HG03575 (cell line): ENCODE measurements at regions not wholly inside any gene's neighbourhood (a gene's known extent, or its start where the extent isn't known, plus 50 kb on each side); places are given as distances from the start of the nearest gene placed in this dataset.

Experiments
- ATAC-seq: cut with Tn5 transposase; IDR thresholded peaks from one replicate; pipeline ENCODE4 v1.9.1; 2021; ENCODE audit not compliant: unreplicated experiment, insufficient number of reproducible peaks, low FRiP score; ENCODE audit errors: extremely low read depth

DNA sequence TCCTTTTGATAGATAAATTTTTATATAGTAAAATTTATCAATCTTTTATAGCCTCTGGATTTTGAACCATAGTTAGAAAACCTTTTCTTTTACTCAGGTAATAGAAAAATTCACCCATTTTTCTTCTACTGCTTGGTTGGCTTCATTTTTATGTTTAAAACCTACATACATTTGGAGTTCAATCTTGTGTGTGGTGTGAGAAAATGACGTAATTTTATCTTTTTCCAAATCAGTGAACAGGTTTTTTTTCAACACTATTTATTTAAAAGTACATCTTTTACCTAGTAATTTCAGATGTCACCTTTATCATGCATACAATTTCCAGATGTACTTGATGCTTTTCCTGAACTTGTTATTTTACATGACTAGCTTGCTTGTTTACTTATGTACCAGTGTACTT is 200.2 kb downstream of the TRIM36 start:
- ATAC-seq: no peak

DNA sequence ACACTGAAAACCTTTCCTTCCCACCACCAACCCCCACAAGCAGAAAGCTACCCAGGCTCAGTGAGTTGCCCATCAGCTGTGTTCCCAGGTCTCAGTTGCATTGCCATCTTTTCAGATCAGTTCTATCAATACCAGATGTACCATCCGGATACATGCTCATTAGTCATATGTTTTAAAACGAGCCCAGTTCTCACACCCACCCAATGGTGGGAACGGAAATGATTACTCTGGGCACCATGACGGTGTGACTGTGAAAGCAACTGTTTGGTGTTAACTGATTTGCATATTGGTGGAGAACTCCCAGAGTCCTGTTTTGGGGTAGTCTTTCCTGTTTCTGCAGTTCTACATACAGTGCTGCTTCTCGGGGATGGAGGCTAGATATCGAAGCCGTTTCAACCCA is 212.3 kb downstream of the TRIM36 start:
- peak; percentile 84 for ATAC-seq

GRCh38 chr5:114953565-114953964 is 216.1 kb downstream of the TRIM36 start:
- no peak for ATAC-seq

DNA sequence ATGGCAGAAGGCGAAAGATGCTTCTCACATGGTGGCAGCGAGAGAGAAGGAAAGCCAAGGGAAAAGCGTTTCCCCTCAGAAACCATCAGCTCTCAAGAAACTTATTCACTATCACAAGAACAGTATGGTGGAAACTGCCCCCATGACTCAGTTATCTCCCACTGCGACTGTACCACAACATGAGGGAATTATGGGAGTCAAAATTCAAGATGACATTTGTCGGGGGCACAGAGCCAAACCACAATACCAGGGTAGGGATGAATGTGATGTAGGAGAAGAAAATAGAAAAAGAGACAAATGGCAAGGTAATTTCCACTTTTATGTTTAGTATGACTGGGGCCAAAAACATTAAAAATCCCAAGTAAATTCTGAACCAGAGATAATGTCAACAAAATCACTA is 216.8 kb downstream of the TRIM36 start:
- no peak for ATAC-seq

GRCh38 chr5:114949756-114950155 is 220.0 kb downstream of the TRIM36 start:
- ATAC-seq: no peak

GRCh38 chr5:114948986-114949621 is 220.6 kb downstream of the TRIM36 start:
- ATAC-seq: no peak

DNA sequence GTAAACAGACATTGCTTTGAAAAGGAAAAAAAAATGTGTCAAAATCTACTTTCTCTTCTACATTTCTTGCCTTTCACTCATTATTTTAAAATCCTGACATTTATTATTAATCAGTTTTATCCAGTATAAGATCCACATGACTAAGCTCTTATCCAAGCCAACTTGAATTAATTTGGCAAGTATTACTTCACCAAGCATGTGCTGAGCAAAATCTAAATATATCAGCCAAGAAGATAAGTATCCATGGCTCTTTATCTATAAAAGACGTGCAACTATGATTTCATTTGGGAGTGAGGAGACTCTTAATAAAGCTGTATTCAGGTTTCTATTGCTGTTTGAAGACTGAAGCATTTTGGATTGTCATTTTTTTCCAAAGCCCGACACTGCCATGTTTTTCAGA is 221.3 kb downstream of the TRIM36 start:
- no peak for ATAC-seq

DNA sequence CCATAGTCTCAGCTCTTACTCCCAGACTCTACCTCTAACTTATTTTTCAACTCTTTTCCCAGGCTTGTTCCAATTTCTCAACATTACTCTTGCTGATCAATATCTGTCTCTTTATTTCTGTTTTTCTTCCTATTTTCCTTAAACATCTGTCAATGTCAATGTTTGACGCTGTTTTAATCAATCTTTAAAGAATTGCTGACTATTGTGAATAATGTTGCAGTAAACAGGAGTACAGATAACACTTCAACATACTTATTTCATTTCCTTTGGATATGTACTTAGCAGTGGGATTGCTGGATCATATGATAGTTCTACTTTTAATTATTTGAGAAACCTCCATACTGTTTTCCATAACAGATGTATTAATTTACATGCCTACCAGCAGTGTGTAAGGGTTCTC is 229.0 kb downstream of the TRIM36 start:
- no peak for ATAC-seq

DNA sequence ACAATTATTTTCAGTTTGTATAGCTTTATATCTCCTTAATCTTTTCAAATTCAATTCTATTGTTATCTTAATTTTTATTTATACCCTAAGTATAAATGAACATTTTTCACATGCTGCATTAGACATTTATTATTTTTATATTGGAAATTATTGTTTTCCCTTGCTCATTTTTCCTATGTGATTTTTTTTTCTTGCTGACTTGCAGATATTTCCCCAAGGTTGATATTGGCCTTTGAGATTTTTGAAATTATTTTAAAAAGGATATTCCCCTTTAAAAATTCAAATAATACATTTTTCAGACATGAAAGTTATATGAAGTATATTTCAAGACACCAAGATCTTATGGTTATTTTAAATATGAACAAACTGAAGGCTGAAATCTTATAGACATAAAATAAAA is 234.2 kb downstream of the TRIM36 start:
- ATAC-seq: no peak

GRCh38 chr5:114928644-114929462 is 240.9 kb downstream of the TRIM36 start:
- no peak for ATAC-seq

- ATAC-seq: no peak
Observed at GRCh38 chr5:114924769-114925168, 244.9 kb downstream of the TRIM36 start.

DNA sequence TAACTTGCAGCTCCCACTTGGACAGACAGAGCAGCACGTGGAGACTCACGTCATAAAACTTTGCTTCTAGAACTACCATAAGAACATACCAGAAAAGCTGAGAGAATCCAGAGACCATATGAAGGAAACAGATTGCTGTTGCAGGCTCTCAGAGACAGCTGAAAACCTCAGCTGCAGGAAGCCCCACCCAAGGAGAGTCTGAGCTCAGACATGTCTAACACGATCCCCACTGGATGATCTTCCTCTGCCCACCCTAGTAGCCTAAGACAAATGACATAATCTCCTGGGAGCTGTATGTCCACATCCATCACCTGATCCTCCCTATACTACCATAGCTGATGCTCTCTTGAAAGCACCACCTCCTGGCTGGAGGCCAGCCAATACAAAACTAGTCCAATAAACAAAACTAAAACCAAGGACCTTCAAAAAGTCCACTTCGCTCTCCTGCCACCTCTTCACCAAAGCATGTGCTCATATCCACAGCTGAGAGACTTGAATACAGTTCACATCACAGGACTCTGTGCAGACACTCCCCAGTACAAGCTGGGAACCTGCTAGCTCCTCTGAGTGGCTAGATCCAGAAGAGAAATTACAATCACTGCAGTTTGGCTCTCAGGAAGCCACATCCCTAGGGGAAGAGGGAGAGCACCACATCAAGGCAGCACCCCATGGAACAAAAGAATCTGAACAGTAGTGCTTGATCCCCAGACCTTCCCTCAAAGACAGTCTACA is 257.4 kb downstream of the TRIM36 start:
- ATAC-seq: no peak

- no peak for ATAC-seq
Observed at GRCh38 chr5:114910727-114911126, 259.0 kb downstream of the TRIM36 start.

DNA sequence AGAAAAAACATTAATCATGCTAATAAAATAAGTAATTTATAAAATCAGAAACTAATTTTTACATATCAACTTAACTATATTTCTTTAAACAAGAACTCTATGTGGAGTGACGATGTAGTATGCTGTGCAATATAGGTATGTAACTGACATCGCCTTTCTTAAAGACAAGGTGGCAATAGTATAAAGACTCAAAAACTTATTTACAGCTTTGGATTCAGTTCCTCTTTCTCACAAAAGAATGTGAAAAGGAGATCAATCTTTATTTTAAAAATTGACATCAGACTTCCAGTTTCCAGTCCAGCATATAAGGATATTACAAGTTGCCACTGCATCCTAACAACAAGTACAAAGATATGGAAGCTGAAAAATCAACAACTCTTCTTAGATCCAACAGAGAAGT is 260.3 kb downstream of the TRIM36 start:
- no peak for ATAC-seq

DNA sequence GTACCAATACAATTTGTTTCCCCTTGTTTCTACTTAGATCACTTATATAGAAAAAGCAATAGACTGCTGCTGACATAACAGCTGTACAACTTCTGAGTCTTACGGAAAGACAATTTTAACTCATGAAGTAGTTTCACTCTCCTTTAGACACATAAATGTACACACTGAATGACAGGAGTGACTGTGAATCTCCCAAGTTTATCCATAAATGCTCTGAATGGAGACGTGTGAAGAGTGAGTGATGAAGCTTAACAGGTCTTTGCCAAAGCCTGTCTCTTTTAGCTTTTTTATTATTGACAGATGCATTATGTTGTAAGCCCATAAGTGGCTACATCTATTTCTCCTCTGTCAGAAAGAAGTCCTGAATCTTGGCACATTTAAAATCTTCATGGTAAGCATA is 265.9 kb downstream of the TRIM36 start:
- no peak for ATAC-seq

DNA sequence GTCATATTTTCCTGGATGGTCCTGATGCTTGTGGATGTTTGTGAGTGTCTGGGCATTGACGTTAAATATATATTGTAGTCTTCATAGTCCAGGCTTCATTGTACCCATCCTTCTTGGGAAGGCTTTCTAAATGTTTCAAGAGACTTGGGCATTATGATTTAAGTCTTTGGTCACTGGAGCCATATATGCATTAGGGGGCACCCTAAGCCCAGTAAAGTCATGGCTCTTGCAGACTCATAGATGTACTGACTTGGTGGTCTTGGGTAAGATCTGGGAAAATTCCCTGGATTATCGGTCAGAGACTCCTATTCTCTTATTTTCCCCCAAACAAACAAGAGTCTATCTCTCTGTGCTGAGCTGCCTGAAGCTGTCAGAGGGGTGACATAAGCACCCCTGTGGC is 271.1 kb downstream of the TRIM36 start:
- ATAC-seq: no peak

- no peak for ATAC-seq
Observed at GRCh38 chr5:114883675-114884074, 286.0 kb downstream of the TRIM36 start.

DNA sequence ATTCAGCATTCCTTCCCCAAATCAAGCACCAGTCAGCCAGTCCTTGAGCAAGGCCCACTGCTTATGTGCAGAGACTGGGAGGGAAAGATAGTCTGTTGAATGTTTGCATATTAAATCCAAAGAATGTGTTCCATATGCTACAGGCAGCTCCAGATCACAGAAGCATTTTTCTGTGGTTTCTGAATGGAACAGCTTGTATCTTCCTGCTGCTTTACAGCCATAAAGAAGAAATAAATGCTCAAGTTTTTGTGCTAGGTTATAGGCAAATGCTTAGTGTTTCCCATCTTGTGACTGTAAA is 310.3 kb downstream of the TRIM36 start:
- ATAC-seq: no peak

- no peak for ATAC-seq
Observed at GRCh38 chr5:114858665-114859437, 310.9 kb downstream of the TRIM36 start.
